ENCODE measurements at regions not wholly inside any gene's neighbourhood (a gene's known extent, or its start where the extent isn't known, plus 50 kb on each side); places are given as distances from the start of the nearest gene placed in this dataset.

DNA sequence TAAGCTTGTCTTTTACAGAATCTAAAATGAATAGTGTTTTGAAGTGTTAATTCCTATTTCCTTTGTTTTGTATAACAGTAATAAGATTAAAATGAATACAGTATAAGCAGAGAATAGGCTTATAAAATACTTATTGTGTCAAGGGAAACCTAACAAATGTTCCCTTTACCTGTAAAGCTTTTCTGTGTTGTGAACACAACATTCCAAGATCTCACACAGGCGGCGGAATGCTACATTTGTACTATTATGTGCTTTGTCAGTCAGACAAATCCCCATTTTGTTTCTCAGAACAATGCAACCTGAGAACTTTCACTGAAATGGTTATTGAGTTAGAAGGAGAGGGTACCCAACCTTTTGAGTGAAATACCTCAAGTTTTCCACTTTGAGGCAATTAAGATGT lies 1170.3 kb downstream of the OLFM4 start:
- no peak for TF ChIP-seq CTCF (IDR thresholded peaks at IDR 0.05 in 8 of 11, conservative IDR thresholded peaks at IDR 0.05 in 3 of 11)
- no peak for TF ChIP-seq POLR2AphosphoS5 (IDR thresholded peaks at IDR 0.05)
- TF ChIP-seq POLR2A (IDR thresholded peaks at IDR 0.05) = no peak

All from spleen (tissue), 7 donors.